K562 (cell line): ENCODE measurements at regions not wholly inside any gene's neighbourhood (a gene's known extent, or its start where the extent isn't known, plus 50 kb on each side); places are given as distances from the start of the nearest gene placed in this dataset.

Experiments used
- NFYB ChIP-seq: IDR thresholded peaks from 2 replicates; pipeline ENCODE4 v1.6.1; 2011; ENCODE audit warnings: mild to moderate bottlenecking, moderate library complexity; ENCODE audit not compliant: insufficient read length; ENCODE audit errors: extremely low read depth
- ZNF263 ChIP-seq: sonication (generic); formaldehyde crosslinking; IDR thresholded peaks from 2 replicates; pipeline ENCODE4 v1.8.0; 2022; ENCODE audit warnings: mild to moderate bottlenecking, missing genetic modification reagents, borderline replicate concordance
- ZSCAN29 ChIP-seq: fragments of 450-650 bp; IDR thresholded peaks from 2 replicates; pipeline ENCODE4 v1.6.1; 2017
- TF ChIP-seq, protein P1 (sequence below), 2 experiments: fragments of 450-650 bp in 1 of 2; sonication (generic) in 1 of 2; formaldehyde crosslinking in 1 of 2; IDR thresholded peaks in 1 of 2; conservative IDR thresholded peaks in 1 of 2; 2 replicates each; pipeline versions ENCODE4 v1.6.1 to v1.8.1; 2016 to 2023; ENCODE audit warnings: mild to moderate bottlenecking in 2 of 2, moderate library complexity in 2 of 2, inconsistent platforms in 1 of 2, missing genetic modification reagents in 1 of 2

- TF ChIP-seq NFYB (no peak), ZSCAN29 (no peak), ZNF263 (CRISPR knock-in tag) (no peak)
- TF ChIP-seq, protein P1, sequence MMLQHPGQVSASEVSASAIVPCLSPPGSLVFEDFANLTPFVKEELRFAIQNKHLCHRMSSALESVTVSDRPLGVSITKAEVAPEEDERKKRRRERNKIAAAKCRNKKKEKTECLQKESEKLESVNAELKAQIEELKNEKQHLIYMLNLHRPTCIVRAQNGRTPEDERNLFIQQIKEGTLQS (IDR thresholded peaks at IDR 0.05): no peak
- TF ChIP-seq, protein P1 (CRISPR knock-in tag; conservative IDR thresholded peaks at IDR 0.05): no peak
These were observed 624.6 kb downstream of the ZPLD1 start for GRCh38 chr3:103059432-103059831.
